GM12865 (cell line): ENCODE measurements at regions not wholly inside any gene's neighbourhood (a gene's known extent, or its start where the extent isn't known, plus 50 kb on each side); places are given as distances from the start of the nearest gene placed in this dataset.

Experiments
- DNase-seq: peaks from one replicate; pipeline ENCODE4 v3.0.0; 2010; ENCODE audit warnings: low read depth
- H3K4me3 ChIP-seq: 2 replicates; pipeline ENCODE4 v1.5.1; 2011; ENCODE audit warnings: mild to moderate bottlenecking, low read depth, low read length, control low read depth
- TF ChIP-seq, protein P1 (sequence below): IDR thresholded peaks from 2 replicates; pipeline ENCODE4 v1.5.1; 2011; ENCODE audit warnings: low read length, control low read depth, low read depth, inconsistent platforms; ENCODE audit not compliant: insufficient read depth; ENCODE audit errors: missing control alignments

DNA sequence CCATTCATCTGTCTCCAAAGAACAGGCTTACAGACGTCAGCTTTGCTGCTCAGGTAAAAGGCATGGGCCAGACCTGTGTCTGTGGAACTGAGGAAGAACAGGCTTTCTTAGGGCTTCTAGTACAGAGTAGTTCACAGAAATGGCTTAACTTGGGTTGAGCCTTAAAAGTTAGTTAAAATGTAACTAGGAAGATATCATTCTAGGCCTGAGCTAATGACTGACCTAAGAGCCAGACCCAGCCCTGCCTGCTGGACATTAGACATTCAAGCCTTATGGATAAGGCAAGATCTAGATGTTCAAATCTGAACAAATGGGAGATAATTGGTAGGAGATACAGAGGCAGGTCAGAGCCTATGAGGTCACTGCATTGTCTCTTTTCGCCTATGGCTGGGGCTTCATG lies 73.9 kb upstream of the SLC14A2 start:
- TF ChIP-seq, protein P1, sequence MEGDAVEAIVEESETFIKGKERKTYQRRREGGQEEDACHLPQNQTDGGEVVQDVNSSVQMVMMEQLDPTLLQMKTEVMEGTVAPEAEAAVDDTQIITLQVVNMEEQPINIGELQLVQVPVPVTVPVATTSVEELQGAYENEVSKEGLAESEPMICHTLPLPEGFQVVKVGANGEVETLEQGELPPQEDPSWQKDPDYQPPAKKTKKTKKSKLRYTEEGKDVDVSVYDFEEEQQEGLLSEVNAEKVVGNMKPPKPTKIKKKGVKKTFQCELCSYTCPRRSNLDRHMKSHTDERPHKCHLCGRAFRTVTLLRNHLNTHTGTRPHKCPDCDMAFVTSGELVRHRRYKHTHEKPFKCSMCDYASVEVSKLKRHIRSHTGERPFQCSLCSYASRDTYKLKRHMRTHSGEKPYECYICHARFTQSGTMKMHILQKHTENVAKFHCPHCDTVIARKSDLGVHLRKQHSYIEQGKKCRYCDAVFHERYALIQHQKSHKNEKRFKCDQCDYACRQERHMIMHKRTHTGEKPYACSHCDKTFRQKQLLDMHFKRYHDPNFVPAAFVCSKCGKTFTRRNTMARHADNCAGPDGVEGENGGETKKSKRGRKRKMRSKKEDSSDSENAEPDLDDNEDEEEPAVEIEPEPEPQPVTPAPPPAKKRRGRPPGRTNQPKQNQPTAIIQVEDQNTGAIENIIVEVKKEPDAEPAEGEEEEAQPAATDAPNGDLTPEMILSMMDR = no peak
- DNase-seq = no peak
- H3K4me3 ChIP-seq = no peak overlapping the region

DNA sequence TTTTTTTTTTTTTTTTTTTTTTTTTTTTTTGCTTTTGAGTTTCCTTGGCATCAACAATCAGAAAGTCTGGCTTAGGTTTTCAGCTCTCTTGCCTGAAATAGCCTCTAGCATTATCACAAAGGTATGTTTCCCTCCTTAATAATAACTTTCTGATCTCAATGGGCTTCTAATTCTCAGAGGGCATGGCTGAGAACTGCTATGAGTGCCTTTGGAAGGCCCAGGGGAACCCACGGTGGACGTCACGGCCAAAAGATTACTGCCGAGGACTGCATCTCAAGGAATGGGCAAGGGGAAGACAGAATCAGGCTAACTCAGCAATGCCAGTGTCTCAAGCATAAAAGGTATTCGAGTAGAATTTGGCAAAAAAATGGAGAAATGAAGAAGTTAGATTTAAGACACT lies 73.2 kb upstream of the SLC14A2 start:
- no peak for DNase-seq
- no peak overlapping the region for H3K4me3 ChIP-seq
- TF ChIP-seq, protein P1 = no peak

DNA sequence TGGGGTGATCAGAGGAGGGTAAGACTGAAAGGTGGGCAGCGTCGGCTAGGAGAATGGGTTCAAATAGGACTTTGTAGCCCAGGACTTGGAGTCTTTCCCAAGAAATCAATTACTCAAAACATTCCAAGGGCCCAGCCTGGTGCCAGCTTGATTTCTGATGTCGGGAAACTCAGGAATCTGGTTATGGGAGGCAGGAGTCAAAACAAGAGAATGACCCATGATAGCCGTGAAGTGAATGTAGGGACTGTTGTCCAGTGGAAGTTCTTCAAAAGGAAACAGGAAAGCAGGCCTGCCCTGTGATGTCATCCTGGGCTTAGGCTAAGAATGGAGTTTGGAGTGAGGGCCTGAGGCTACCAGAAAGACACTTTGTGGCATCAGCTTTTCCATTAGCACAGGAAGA lies 67.4 kb upstream of the SLC14A2 start:
- TF ChIP-seq, protein P1 = no peak
- no peak for DNase-seq
- no peak overlapping the region for H3K4me3 ChIP-seq

DNA sequence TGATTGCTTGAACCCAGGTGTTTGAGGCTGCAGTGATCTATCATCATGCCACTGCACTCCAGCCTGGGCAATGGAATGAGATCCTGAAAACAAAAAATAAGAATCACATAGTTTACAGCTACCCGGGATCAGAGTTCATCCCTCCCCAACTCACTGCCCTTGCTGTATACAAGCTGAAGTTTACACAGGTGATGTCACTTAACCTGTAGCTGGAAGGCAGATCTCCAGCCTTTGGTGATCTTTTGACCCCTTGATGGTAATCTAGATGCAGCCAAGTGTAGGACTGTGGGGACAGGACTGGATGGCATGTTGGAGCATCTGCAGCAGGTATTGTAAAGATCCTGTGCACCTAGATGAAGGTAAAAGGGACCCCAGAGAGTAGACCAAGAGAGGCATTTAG lies 66.7 kb upstream of the SLC14A2 start:
- DNase-seq = no peak
- TF ChIP-seq, protein P1 = no peak
- H3K4me3 ChIP-seq = no peak overlapping the region

DNA sequence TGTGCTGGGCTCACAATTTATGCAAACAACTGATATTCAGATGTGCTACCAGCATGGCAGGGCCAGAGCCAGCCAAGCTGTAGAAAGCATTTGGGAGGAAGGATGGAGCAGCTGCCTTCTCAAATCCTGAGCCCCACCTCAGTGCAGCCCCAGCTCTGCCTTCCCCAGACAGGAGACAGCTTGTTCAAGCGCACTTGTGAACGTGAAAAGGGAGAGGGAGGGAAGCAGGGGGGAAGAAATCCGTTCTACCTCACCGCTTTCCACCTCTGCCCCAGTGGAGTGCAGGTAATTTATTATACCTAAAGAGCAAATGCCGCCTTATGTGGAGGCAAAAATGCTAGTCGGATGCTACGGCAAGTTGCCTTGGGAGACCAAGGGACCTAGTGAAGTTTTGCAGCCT lies 66.0 kb upstream of the SLC14A2 start:
- H3K4me3 ChIP-seq = no peak overlapping the region
- no peak for DNase-seq
- TF ChIP-seq, protein P1 = no peak

DNA sequence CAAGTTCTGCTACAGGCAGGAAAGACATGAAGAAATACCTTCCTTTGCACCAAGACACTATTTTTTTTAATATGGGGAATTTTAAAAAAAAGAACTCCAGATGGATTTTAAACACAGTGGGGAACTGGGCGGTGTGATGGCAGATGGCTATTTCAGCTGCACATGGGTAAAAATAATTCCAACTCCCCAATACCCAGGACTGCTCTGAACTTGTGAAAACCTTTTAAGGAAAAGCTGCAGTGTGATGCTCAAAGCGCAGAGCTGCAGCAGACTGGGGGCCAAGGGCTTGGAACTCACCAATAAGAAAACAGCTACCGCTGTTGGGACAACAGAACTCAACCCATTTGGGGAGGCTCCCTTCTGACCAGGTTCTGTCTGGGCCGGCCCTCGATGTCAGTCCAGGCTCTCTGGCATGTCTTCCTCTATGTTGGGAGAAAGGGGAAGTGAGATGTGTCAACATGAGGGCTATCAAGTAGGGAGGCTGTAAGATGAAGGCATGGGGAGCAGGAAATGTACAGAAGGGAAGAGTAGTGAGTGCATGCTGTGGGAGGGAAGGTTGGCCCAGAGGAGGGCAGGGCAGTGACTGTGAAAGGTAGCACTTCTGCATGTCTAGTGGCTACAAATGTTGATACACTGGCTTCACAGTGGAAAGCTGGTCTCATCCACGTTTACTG lies 64.0 kb upstream of the SLC14A2 start:
- H3K4me3 ChIP-seq = no peak overlapping the region
- DNase-seq = no peak
- TF ChIP-seq, protein P1 = no peak
